ENCODE measurements at regions not wholly inside any gene's neighbourhood (a gene's known extent, or its start where the extent isn't known, plus 50 kb on each side); places are given as distances from the start of the nearest gene placed in this dataset.

- Histone ChIP-seq H3K27ac (no peak overlapping the region), H3K4me3 (no peak overlapping the region), H3K36me3 (no peaks in the 10 kb centered on the region), H3K27me3 (no peaks in the 10 kb centered on the region), H3K4me1 (no peaks in the 10 kb centered on the region), H3K9me3 (no peaks in the 10 kb centered on the region)
- DNase-seq (ENCODE audit: low spot score in 2 of 2), result no peak
- intact Hi-C loops (cut with DNase I), result no loop called here
- no peak for TF ChIP-seq CTCF (IDR thresholded peaks at IDR 0.05)
These were observed 100.6 kb downstream of the CRYAA start for GRCh38 chr21:43269440-43269839.

GRCh38 chr21:43268804-43269186 lies 100.0 kb downstream of the CRYAA start:
- Histone ChIP-seq H3K4me1 (no peaks in the 10 kb centered on the region), H3K27me3 (no peaks in the 10 kb centered on the region), H3K4me3 (no peak overlapping the region), H3K9me3 (no peaks in the 10 kb centered on the region), H3K36me3 (no peaks in the 10 kb centered on the region), H3K27ac (no peak overlapping the region)
- no peak for TF ChIP-seq CTCF (IDR thresholded peaks at IDR 0.05)
- DNase-seq (ENCODE audit: low spot score in 2 of 2), result no peak
- intact Hi-C loops (cut with DNase I), result no loop called here

- no peaks in the 10 kb centered on the region for H3K9me3 ChIP-seq
- TF ChIP-seq CTCF (IDR thresholded peaks at IDR 0.05), result no peak
- H3K4me3 ChIP-seq, result no peak overlapping the region
- H3K4me1 ChIP-seq, result no peaks in the 10 kb centered on the region
- no peak overlapping the region for H3K27ac ChIP-seq
- DNase-seq (ENCODE audit: low spot score in 2 of 2), result no peak
- intact Hi-C loops (cut with DNase I), result no loop called here
- no peaks in the 10 kb centered on the region for H3K27me3 ChIP-seq
- H3K36me3 ChIP-seq, result no peaks in the 10 kb centered on the region
These were observed 99.4 kb downstream of the CRYAA start for GRCh38 chr21:43268086-43268803.

GRCh38 chr21:43267391-43268085 lies 98.7 kb downstream of the CRYAA start:
- DNase-seq (ENCODE audit: low spot score in 2 of 2), result no peak
- Histone ChIP-seq H3K4me1 (no peaks in the 10 kb centered on the region), H3K27ac (no peak overlapping the region), H3K27me3 (no peaks in the 10 kb centered on the region), H3K4me3 (no peak overlapping the region), H3K36me3 (no peaks in the 10 kb centered on the region), H3K9me3 (no peaks in the 10 kb centered on the region)
- TF ChIP-seq CTCF (IDR thresholded peaks at IDR 0.05), result no peak
- intact Hi-C loops (cut with DNase I), result no loop called here

- no peak for TF ChIP-seq CTCF (IDR thresholded peaks at IDR 0.05)
- no peak for DNase-seq (ENCODE audit: low spot score in 2 of 2)
- intact Hi-C loops (cut with DNase I), result no loop called here
- Histone ChIP-seq H3K9me3 (no peaks in the 10 kb centered on the region), H3K36me3 (no peaks in the 10 kb centered on the region), H3K27ac (no peak overlapping the region), H3K4me3 (no peak overlapping the region), H3K4me1 (no peaks in the 10 kb centered on the region), H3K27me3 (no peaks in the 10 kb centered on the region)
These were observed 97.7 kb downstream of the CRYAA start for GRCh38 chr21:43266534-43266933.

Measured in ascending aorta (tissue), 2 donors.